ENCODE measurements at regions not wholly inside any gene's neighbourhood (a gene's known extent, or its start where the extent isn't known, plus 50 kb on each side); places are given as distances from the start of the nearest gene placed in this dataset.
A peak's percentile ranks its signal among the peaks of the same experiment; 100 is the strongest.
"Not testable (repeated sequence)": the region's sequence is repeated elsewhere in the genome, so short reads cannot be mapped to it uniquely, and the experiment has no call there.

GRCh38 chrX:55326985-55327384 is 62.3 kb upstream of the PAGE3 start:
- Histone ChIP-seq H3K9me3 (replicated peaks) (no peaks in the 10 kb centered on the region), H3K27ac (no peak overlapping the region), H3K36me3 (no peaks in the 10 kb centered on the region), H3K27me3 (no peaks in the 10 kb centered on the region), H3K4me1 (no peaks in the 10 kb centered on the region), H3K4me3 (no peak overlapping the region)
- DNase-seq: no peak

DNA sequence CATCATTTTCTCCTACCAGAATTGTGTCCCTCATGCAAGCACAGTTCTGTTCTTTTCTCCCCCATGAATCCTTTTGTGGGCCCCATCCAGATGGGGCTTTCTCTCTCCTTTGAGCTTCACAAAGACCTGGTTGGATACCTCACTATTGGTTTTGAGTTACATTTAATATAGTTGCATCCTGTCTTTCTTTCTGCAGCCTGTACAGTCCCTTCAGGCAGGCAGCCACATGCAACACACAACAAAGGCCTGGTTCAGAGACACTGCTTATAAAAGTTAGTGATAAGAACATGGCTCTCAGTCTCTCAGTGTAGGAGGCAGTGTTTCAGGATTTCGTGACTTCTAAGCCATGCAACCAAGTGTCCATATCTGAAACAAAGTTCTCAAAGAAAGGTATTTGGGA is 70.6 kb upstream of the PAGE3 start:
- Histone ChIP-seq H3K27ac (no peak overlapping the region), H3K4me1 (no peaks in the 10 kb centered on the region), H3K36me3 (no peaks in the 10 kb centered on the region), H3K4me3 (no peak overlapping the region), H3K27me3 (no peaks in the 10 kb centered on the region), H3K9me3 (replicated peaks) (no peaks in the 10 kb centered on the region)
- no peak for DNase-seq

GRCh38 chrX:55336176-55336575 is 71.5 kb upstream of the PAGE3 start:
- Histone ChIP-seq H3K27me3 (no peaks in the 10 kb centered on the region), H3K36me3 (no peaks in the 10 kb centered on the region), H3K4me3 (no peak overlapping the region), H3K9me3 (replicated peaks) (no peaks in the 10 kb centered on the region), H3K27ac (no peak overlapping the region), H3K4me1 (no peaks in the 10 kb centered on the region)
- DNase-seq: no peak

- Histone ChIP-seq H3K36me3 (no peaks in the 10 kb centered on the region), H3K4me1 (no peaks in the 10 kb centered on the region), H3K9me3 (replicated peaks) (no peaks in the 10 kb centered on the region)
Observed at GRCh38 chrX:55340896-55341433, 76.2 kb upstream of the PAGE3 start.

DNA sequence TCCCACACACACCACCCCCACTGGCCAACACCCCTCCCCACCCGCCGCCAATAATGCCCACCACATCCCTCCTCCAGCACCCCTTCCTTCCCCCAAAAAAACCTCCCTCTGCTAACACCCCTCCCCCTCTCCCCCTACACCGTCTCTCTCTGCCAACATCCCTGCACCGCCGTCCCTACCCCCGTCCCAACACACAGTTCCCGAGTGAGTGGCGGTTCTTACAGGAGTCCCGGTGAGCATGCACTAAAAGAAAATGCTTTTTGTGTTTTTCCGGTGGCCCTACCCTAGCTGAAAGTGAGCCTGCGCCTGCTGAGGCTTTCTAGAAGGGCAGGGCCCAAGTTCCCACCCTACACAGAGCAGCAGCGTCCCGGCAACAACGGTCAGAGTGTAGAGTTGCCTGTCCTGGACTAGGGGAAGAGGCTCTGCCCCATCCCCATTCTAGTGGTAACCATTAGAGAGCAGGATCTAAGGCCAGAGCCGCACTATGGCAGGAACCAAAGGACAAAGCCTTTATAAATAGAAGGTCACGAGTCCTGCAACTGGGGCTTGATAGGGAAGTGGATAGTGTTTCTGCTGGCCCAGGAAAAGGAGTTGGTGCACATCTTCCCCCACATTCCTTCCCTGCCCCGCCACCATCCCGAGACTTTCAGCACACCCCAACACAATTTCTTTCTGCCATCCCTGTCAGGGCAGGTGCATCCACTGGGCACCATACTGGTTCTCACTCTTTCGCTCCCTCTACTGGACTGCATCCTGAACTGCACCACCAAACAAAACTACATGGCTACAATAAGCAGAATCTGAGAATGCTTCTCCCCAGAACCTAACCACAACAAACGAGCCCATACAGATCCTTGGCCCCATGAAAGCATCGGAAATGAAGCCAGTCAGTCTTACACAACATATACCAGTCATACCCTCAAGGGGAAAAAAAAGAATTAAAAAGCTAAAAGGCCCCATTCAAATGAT is 78.1 kb upstream of the PAGE3 start:
- Histone ChIP-seq H3K36me3 (no peaks in the 10 kb centered on the region), H3K4me3 (peak overlapping the region; percentile 20)
- DNase-seq: peak; percentile 7 to 38

More at GRCh38 chrX:55340896-55341433, 76.2 kb upstream of the PAGE3 start:
- DNase-seq: no peak
- H3K27ac ChIP-seq: no peak overlapping the region
- no peaks in the 10 kb centered on the region for H3K27me3 ChIP-seq
- H3K4me3 ChIP-seq: no peak overlapping the region

DNA sequence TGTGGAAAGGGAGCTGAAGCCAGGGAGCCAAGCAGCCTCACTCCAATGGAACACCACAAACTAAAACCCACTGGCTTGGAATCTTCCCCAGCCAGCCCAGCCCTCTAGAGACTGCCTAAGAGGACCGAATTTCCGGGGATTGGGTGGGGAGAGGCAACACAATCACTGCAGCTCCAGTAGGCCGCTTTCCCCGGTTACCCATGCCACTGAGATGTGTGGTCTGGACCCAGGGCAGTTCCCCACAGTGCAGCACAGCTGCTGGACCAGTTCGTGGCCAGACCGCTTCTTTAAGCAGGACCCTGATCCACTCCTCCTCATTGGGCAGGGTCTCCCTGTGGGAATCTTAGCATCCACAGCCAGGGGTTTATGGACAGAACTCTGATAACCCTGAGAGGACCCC is 91.9 kb upstream of the PAGE3 start:
- no peaks in the 10 kb centered on the region for H3K4me1 ChIP-seq
- no peak overlapping the region for H3K4me3 ChIP-seq
- H3K9me3 ChIP-seq (replicated peaks): no peaks in the 10 kb centered on the region
- H3K36me3 ChIP-seq: no peaks in the 10 kb centered on the region
- H3K27me3 ChIP-seq: no peaks in the 10 kb centered on the region
- DNase-seq: no peak
- no peak overlapping the region for H3K27ac ChIP-seq

More for the DNA sequence above, 78.1 kb upstream of the PAGE3 start:
- H3K27me3 ChIP-seq: no peaks in the 10 kb centered on the region
- H3K27ac ChIP-seq: no peak overlapping the region
- no peaks in the 10 kb centered on the region for H3K9me3 ChIP-seq (replicated peaks)
- no peaks in the 10 kb centered on the region for H3K4me1 ChIP-seq

DNA sequence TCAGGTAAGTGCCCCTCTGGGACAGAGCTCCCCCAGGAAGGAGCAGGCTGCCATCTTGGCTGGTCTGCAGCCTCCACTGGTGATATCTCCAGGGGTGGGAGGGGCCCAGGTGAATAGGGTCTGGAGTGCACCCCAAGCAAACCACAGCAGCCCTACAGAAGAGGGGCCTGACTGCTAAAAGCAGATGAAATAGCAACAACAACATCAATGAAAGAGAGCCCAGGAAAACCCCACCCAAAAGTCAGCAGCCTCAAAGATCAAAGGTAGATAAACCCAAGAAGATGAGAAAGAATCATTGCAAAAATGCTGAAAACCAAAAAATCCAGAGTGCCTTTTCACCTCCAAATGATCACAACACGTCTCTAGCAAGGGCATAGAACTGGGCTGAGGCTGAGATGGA is 92.5 kb upstream of the PAGE3 start:
- H3K4me1 ChIP-seq: no peaks in the 10 kb centered on the region
- H3K27ac ChIP-seq: no peak overlapping the region
- H3K9me3 ChIP-seq (replicated peaks): no peaks in the 10 kb centered on the region
- no peaks in the 10 kb centered on the region for H3K36me3 ChIP-seq
- DNase-seq: no peak
- no peaks in the 10 kb centered on the region for H3K27me3 ChIP-seq
- no peak overlapping the region for H3K4me3 ChIP-seq

DNA sequence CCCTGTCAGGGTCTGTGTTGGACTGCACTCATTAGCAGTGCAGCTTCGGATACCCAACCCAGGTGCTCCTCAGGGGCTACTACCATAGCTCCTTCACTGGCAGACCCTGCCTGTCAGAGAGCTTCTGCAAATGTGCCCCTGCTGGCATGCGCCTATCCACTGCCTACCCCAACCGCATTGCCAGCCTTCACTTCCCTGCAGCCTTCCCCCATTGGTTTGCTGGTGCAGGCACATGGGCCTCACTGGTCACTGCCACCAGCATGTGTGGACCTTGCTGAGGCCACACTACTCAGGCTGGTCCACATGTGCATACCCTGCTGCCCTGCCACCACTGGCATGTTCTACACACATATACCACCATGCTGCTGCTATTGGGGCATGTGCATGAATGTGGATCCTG is 72.5 kb upstream of the MAGEH1 start:
- Histone ChIP-seq H3K4me3 (no peak overlapping the region), H3K36me3 (no peaks in the 10 kb centered on the region), H3K4me1 (no peaks in the 10 kb centered on the region), H3K27me3 (no peaks in the 10 kb centered on the region), H3K9me3 (replicated peaks) (no peaks in the 10 kb centered on the region), H3K27ac (no peak overlapping the region)
- DNase-seq: no peak

DNA sequence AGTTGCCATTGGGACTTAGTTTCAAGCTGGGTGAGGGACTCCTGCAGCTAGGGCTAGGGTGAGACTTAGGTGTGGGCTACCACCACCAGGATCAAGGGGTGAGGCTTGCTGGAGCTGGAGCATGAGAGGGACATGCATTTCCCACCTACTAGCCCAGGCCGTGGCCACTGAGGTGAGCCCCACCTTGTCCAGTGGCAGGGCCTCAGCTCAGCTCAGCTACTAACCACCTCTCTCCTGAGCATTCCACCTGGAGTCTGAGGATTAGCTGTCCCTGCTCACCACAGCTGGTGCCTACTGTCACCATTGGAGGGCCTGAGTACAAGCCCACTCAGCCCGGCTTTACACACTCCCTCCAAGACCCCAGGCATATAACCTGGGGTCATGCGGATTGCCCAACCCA is 62.6 kb upstream of the MAGEH1 start:
- Histone ChIP-seq H3K4me3 (no peak overlapping the region), H3K4me1 (no peaks in the 10 kb centered on the region), H3K27me3 (no peaks in the 10 kb centered on the region), H3K27ac (no peak overlapping the region), H3K36me3 (no peaks in the 10 kb centered on the region), H3K9me3 (replicated peaks) (no peaks in the 10 kb centered on the region)
- no peak for DNase-seq

GRCh38 chrX:55396836-55397235 is 55.1 kb upstream of the MAGEH1 start:
- H3K4me3 ChIP-seq; H3K27ac ChIP-seq; DNase-seq; H3K9me3 ChIP-seq (replicated peaks); H3K27me3 ChIP-seq; H3K4me1 ChIP-seq; H3K36me3 ChIP-seq: not testable (repeated sequence)

Data from SJCRH30 (cell line).